PC-9 (cell line): ENCODE measurements at regions not wholly inside any gene's neighbourhood (a gene's known extent, or its start where the extent isn't known, plus 50 kb on each side); places are given as distances from the start of the nearest gene placed in this dataset.

Experiments used
- EZH2 ChIP-seq: fragments of 200-600 bp; sonication (generic); IDR thresholded peaks from 2 replicates; pipeline ENCODE4 v1.8.0; 2017; ENCODE audit warnings: antibody characterized with exemption, low read depth
- TF ChIP-seq, protein P1 (sequence below): fragments of 200-600 bp; sonication (generic); conservative IDR thresholded peaks from 2 replicates; pipeline ENCODE4 v1.6.1; 2017; ENCODE audit warnings: mixed run types, antibody characterized with exemption, mild to moderate bottlenecking, moderate library complexity

DNA sequence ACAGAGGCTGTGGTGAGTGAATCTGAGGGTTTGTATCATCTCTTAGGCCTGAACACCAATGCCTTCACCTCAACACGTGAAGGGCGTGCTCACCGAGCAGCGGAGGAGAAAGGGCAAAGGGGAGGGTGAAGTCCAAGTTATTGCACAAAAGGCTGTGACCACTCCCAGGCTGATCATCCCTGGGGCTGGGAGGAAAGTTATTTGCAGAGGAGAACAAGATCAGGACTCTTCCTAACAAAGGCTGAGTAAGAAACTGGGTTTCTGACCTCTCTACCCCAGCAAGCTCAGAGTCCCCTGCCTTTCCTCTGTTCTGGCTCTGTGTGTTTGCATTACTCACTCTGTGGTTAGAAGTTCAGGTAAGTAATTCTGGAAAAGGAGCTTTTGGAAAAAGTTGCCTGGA, 366.3 kb upstream of the CXorf51A start:
- TF ChIP-seq, protein P1, sequence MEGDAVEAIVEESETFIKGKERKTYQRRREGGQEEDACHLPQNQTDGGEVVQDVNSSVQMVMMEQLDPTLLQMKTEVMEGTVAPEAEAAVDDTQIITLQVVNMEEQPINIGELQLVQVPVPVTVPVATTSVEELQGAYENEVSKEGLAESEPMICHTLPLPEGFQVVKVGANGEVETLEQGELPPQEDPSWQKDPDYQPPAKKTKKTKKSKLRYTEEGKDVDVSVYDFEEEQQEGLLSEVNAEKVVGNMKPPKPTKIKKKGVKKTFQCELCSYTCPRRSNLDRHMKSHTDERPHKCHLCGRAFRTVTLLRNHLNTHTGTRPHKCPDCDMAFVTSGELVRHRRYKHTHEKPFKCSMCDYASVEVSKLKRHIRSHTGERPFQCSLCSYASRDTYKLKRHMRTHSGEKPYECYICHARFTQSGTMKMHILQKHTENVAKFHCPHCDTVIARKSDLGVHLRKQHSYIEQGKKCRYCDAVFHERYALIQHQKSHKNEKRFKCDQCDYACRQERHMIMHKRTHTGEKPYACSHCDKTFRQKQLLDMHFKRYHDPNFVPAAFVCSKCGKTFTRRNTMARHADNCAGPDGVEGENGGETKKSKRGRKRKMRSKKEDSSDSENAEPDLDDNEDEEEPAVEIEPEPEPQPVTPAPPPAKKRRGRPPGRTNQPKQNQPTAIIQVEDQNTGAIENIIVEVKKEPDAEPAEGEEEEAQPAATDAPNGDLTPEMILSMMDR, result no peak
- no peak for TF ChIP-seq EZH2
